Natural killer cell (primary cell): ENCODE measurements at regions not wholly inside any gene's neighbourhood (a gene's known extent, or its start where the extent isn't known, plus 50 kb on each side); places are given as distances from the start of the nearest gene placed in this dataset.

Experiments
- ATAC-seq, 3 donors: fragments of 150-1000 bp in 2 of 3; fragments of 200-7000 bp in 1 of 3; cut with Tn5 transposase; 1 replicate in 1 of 3; 2 replicates in 2 of 3; pipeline ENCODE4 v1.10.0; 2021; ENCODE audit warnings: mild to moderate bottlenecking in 2 of 3, moderate library complexity in 2 of 3
- DNase-seq, 2 donors: peaks; one replicate each; pipeline versions ENCODE4 v3.0.0 to v3.0.0-alpha.2; 2013 to 2021; ENCODE audit warnings: mixed read lengths in 1 of 2
- H3K27ac ChIP-seq: one replicate; pipeline ENCODE4 v1.5.1; 2013; ENCODE audit warnings: mild to moderate bottlenecking, low read length
- H3K27me3 ChIP-seq: one replicate; pipeline ENCODE4 v1.6.1; 2013; ENCODE audit warnings: low read length; ENCODE audit not compliant: control insufficient read depth, insufficient read depth
- H3K36me3 ChIP-seq: one replicate; pipeline ENCODE4 v1.6.1; 2013; ENCODE audit warnings: low read length; ENCODE audit not compliant: control insufficient read depth, insufficient read depth
- H3K4me1 ChIP-seq: one replicate; pipeline ENCODE4 v1.6.1; 2013; ENCODE audit warnings: low read length; ENCODE audit not compliant: control insufficient read depth, insufficient read depth
- H3K4me3 ChIP-seq: one replicate; pipeline ENCODE4 v1.5.1; 2013; ENCODE audit warnings: low read length
- H3K9me3 ChIP-seq: one replicate; pipeline ENCODE4 v1.6.1; 2013; ENCODE audit warnings: low read length; ENCODE audit not compliant: control insufficient read depth, insufficient read depth
- H3K27ac Mint-ChIP-seq, 2 donors: one replicate each; pipeline ENCODE4 v1.8.0; 2022; ENCODE audit warnings: mild to moderate bottlenecking in 2 of 2, mixed read lengths in 2 of 2, moderate library complexity in 1 of 2
- H3K27me3 Mint-ChIP-seq, 2 donors: one replicate each; pipeline ENCODE4 v1.8.0; 2022; ENCODE audit warnings: low read depth in 2 of 2, mixed read lengths in 2 of 2
- H3K36me3 Mint-ChIP-seq: one replicate; pipeline ENCODE4 v1.8.0; 2022; ENCODE audit warnings: mixed read lengths
- H3K4me1 Mint-ChIP-seq, 2 donors: one replicate each; pipeline ENCODE4 v1.8.0; 2022; ENCODE audit warnings: mixed read lengths in 2 of 2
- H3K4me3 Mint-ChIP-seq: one replicate; pipeline ENCODE4 v1.8.0; 2022; ENCODE audit warnings: mild to moderate bottlenecking, moderate library complexity, mixed read lengths
- H3K9me3 Mint-ChIP-seq, 2 donors: one replicate each; pipeline ENCODE4 v1.8.0; 2022; ENCODE audit warnings: mixed read lengths in 2 of 2
- CTCF ChIP-seq: fragments of 200-600 bp; IDR thresholded peaks from one replicate; pipeline ENCODE4 v1.8.0; 2022; ENCODE audit warnings: antibody characterized with exemption
- WGBS: methylation state at CpG from one replicate; pipeline ENCODE4 v1.1.7; 2013; ENCODE audit warnings: missing lambda C conversion rate; ENCODE audit not compliant: insufficient coverage; 5-methylcytosine and 5-hydroxymethylcytosine counted together
- intact Hi-C: fragments of 100-400 bp; cut with micrococcal nuclease; formaldehyde crosslinking; loops from one replicate; pipeline ENCODE4 v1.14.2; 2022

GRCh38 chr3:102087236-102087635 is 237.9 kb downstream of the NFKBIZ start:
- Mint-ChIP-seq H3K27ac (no peak overlapping the region), H3K4me1 (no peaks in the 10 kb centered on the region), H3K36me3 (no peaks in the 10 kb centered on the region), H3K4me3 (no peak overlapping the region), H3K27me3 (peaks cover 2 to 7% of the 10 kb centered on the region in 2 donors), H3K9me3 (no peaks in the 10 kb centered on the region)
- WGBS = 83% methylated on average over 3 of the region's 4 CpGs
- Histone ChIP-seq H3K4me3 (no peak overlapping the region), H3K36me3 (no peaks in the 10 kb centered on the region), H3K4me1 (no peaks in the 10 kb centered on the region), H3K27me3 (no peaks in the 10 kb centered on the region), H3K27ac (no peak overlapping the region), H3K9me3 (no peaks in the 10 kb centered on the region)
- intact Hi-C loops = no loop called here
- TF ChIP-seq CTCF = no peak
- ATAC-seq (no peak), DNase-seq (no peak)

- no peak for ATAC-seq
- Mint-ChIP-seq H3K36me3 (no peaks in the 10 kb centered on the region), H3K27ac (no peak overlapping the region), H3K27me3 (peaks cover 2 to 3% of the 10 kb centered on the region in 2 donors), H3K4me3 (no peak overlapping the region), H3K9me3 (no peaks in the 10 kb centered on the region), H3K4me1 (peaks cover 0 to 10% of the 10 kb centered on the region in 2 donors)
- Histone ChIP-seq H3K4me1 (no peaks in the 10 kb centered on the region), H3K27me3 (no peaks in the 10 kb centered on the region), H3K27ac (no peak overlapping the region), H3K4me3 (no peak overlapping the region), H3K36me3 (no peaks in the 10 kb centered on the region), H3K9me3 (no peaks in the 10 kb centered on the region)
- no peak for DNase-seq
- WGBS = 94% methylated on average over 2 of the region's 3 CpGs
- intact Hi-C loops = no loop called here
- TF ChIP-seq CTCF = no peak
These were observed 239.9 kb downstream of the NFKBIZ start for GRCh38 chr3:102089239-102089638.

GRCh38 chr3:102089904-102090720 is 240.8 kb downstream of the NFKBIZ start:
- DNase-seq (no peak), ATAC-seq (no peak)
- Mint-ChIP-seq H3K27ac (no peak overlapping the region), H3K4me3 (no peak overlapping the region), H3K9me3 (no peaks in the 10 kb centered on the region), H3K36me3 (no peaks in the 10 kb centered on the region), H3K4me1 (peaks cover 0 to 10% of the 10 kb centered on the region in 2 donors), H3K27me3 (peaks cover 0 to 2% of the 10 kb centered on the region in 2 donors)
- no peaks in the 10 kb centered on the region for H3K36me3 ChIP-seq
- intact Hi-C loops = no loop called here
- TF ChIP-seq CTCF = no peak
- no peaks in the 10 kb centered on the region for H3K27me3 ChIP-seq
- 83% methylated on average over 10 of the region's 10 CpGs for WGBS
- H3K4me3 ChIP-seq = no peak overlapping the region
- H3K4me1 ChIP-seq = no peaks in the 10 kb centered on the region
- H3K27ac ChIP-seq = no peak overlapping the region
- no peaks in the 10 kb centered on the region for H3K9me3 ChIP-seq

GRCh38 chr3:102090721-102091045 is 241.4 kb downstream of the NFKBIZ start:
- no peaks in the 10 kb centered on the region for H3K36me3 ChIP-seq
- H3K27ac ChIP-seq = no peak overlapping the region
- Mint-ChIP-seq H3K27ac (no peak overlapping the region), H3K4me1 (peaks cover 0 to 10% of the 10 kb centered on the region in 2 donors), H3K36me3 (no peaks in the 10 kb centered on the region), H3K4me3 (no peak overlapping the region), H3K27me3 (peaks cover 0 to 2% of the 10 kb centered on the region in 2 donors), H3K9me3 (no peaks in the 10 kb centered on the region)
- intact Hi-C loops = no loop called here
- no peaks in the 10 kb centered on the region for H3K27me3 ChIP-seq
- ATAC-seq = no peak
- DNase-seq = no peak
- H3K4me3 ChIP-seq = no peak overlapping the region
- H3K9me3 ChIP-seq = no peaks in the 10 kb centered on the region
- 92% methylated on average over 2 of the region's 3 CpGs for WGBS
- no peaks in the 10 kb centered on the region for H3K4me1 ChIP-seq
- no peak for TF ChIP-seq CTCF
